ENCODE measurements at regions not wholly inside any gene's neighbourhood (a gene's known extent, or its start where the extent isn't known, plus 50 kb on each side); places are given as distances from the start of the nearest gene placed in this dataset.

DNA sequence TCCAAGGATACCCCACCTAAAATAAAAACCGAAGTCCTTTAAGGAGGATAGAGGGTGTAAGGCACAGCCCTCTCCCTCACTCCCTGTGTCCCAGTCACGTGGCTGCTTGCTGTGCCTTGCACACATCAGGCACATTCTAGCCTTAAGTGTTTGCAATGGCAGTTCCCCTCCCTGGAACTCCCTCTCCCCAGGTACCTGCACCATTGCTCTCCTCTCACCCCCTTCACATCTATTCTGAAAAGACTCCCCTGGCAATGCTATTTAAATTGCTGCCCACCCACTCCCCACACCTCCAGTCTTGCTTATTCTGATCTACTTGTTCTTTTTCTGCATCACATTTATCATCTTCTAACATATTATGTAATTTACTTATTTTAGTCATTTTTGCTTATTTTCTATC lies 91.6 kb upstream of the LNX1 start:
- no peak for DNase-seq

DNA sequence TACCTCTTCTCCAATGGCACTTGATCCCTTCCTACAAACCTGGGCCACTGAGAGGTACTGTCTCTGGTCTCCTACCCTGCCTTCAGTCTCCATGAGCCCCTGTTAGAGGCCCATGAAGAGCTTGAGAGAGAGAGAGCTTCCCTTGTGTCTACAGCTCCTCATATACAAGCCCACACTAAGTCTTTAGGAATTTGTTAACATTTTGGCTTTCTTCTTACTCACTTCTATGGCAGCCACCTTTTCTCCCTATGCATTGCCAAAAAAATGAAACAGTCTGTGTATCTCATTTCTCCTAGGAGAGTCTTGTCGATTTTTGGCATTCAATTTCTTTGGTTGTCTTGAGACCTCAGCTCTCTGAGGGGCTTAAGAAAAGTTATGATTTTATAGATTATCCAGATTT lies 90.9 kb upstream of the LNX1 start:
- DNase-seq: no peak

DNA sequence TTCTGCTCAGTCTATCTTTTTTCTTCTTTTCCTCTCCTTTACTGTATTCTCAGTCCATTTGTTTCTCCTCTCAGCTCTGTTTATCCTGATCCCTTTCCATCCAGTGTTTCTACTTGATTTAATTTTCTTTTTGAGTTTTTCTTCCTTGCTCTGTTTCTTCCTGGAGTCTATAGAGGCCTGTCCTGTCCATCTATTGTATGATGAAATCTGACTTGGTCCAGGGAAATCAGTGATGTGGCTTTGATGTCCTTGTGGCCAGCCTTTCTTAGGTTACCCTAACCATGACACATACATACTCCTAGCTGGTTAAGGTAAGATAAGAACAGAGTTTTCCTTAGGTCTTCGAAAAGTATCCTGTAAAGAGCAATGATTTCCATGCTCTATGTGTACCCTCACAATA lies 89.3 kb upstream of the LNX1 start:
- no peak for DNase-seq

DNA sequence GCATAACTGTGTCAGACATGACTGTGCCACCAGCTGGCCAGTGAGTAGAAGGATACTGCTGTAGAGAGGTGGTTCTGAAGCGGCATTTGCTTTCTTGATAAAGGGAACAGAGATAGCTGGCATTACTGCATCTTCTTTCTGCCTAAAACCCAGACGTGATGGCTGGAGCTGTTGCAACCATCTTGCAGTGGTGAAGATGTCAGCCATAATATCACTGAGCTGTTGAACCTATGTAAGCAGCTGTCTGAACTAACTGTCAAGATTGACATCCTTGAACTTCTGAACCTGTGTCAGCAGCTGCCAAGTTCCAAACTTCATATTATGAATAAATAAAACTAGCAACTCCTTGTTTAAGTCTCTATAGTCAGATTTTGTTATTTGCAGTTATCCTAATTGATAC lies 88.9 kb upstream of the LNX1 start:
- no peak for DNase-seq

DNA sequence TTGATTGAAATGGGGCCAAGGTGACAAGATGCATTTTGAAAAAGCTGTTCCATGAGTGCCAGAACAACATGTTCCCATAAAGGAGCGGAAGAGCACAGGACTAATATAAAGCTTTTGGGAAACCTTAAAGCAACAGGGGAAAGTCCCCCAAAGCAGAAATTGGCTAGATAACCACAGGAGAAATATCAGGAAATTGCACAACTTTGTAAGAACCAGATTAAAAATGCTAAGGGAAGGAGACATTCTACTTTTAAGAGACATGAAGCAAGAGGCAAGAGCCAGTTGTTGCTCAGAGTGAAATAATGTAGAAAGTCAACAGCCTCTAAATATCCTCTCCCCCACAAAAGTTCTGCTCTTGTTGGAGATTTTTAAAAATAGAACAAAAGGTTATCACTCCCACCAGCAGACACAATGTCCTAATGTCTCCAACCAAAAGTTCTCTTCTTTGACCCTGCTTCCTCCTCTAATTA lies 85.2 kb upstream of the LNX1 start:
- DNase-seq: no peak

DNA sequence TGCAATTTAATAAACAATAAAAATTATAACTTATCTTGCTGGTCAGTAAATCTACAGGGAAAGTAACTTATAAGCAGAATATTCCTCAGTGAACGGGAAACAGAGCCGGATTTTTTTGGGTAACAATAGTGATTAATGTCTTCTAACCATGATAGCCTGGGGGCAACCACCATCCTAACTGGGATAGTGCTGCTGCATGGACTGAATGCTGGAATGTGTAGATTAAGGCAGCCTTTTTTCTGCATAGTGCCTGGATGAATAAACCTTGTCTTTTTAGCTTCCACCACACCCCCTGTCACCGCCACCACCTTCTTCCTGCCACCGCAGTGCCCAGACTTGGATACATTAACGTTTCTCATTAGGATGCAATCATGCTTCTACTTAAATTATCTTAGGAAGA lies 83.6 kb upstream of the LNX1 start:
- DNase-seq: no peak

DNA sequence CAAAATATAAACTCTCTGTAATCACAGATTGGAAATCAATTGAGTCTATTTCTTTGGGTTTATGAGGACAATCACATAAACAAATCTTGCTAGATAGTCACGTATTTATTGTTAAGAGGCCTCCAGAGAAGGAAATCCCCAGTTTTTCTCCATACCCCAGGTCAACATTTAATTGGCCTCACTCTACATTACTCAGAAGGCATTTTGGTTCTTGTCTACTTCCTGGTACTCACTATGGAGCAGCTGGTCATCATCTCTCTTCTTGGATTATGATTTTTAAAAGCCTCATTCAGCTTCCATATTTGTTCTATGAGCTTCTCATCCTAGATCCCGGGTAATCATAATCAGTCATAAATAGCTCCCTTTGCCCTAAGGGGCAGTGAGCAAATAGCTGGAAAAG lies 81.6 kb upstream of the LNX1 start:
- DNase-seq: no peak

DNA sequence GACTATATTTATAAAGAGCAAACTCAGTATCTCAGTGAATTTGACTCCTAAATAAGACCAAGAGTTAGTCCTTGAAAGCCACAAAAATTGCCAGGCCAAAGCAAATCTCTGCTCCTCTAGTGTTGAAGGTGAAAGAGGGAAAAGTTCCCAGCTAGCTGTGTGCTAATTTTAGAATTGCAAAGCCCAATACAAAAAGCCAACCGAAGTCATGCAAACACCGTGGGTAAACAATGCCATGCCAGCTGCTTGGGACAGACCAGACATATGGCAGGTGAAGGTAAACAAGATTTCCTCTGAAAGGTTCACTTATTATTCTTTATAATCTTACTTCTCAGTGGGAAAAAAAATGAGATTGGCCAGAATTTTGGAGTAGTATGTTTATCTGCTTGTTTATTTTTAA lies 80.5 kb upstream of the LNX1 start:
- no peak for DNase-seq

DNA sequence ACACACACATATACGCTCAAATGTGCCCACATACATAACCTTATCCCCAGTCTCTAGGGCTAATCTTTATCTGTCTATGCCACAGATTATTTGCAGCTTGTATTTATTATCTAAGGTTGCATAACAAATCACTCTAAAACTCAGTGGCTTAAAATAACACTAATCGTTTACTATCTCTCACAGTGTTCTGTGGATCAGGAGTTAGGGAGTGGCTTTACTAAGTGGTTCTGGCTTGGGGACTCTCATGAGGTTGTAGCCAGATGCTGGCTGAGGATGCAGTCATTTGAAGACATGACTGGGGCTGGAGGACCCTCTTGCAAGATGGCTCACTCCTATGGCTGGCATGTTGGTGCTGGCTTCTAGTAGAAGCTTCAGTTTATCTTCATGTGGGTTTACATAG lies 68.5 kb upstream of the LNX1 start:
- no peak for DNase-seq

DNA sequence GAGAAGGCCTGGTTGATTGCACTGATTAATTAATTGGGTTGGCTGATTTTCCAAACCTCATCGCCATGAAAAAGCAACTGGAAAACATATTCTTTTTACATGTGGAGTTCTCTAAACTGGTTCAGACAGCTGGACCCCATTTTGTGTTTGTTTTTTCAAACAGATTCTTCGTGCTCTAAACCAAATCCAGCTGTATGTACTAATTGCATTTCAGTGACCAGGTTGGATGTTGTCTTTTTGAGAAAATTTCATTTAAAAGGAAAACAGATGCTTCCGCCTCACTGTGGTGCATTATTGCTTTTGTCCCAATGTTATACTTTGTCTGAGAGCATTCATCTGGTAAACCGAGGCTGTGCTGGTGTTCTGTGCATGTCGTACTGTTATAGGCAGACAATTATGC lies 67.8 kb upstream of the LNX1 start:
- no peak for DNase-seq

DNA sequence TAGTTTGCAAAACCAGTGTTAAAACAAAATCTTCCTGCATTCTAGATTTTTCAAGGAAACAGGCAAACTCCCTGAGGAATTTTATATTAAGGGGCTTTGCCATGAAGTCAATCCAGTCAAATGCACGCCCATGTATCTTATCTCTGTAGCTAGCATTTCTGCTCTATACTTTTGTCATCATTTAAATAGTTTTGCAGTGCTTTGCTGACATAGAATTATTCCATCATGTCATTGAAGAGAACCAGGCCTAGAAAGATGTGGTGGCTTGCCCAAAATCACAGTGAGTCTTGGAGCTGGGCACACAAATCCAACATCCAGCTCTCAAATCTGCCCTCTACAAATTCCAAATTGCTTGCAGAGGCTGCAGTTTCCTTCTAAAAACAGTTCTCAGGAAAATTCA lies 66.7 kb upstream of the LNX1 start:
- no peak for DNase-seq

DNA sequence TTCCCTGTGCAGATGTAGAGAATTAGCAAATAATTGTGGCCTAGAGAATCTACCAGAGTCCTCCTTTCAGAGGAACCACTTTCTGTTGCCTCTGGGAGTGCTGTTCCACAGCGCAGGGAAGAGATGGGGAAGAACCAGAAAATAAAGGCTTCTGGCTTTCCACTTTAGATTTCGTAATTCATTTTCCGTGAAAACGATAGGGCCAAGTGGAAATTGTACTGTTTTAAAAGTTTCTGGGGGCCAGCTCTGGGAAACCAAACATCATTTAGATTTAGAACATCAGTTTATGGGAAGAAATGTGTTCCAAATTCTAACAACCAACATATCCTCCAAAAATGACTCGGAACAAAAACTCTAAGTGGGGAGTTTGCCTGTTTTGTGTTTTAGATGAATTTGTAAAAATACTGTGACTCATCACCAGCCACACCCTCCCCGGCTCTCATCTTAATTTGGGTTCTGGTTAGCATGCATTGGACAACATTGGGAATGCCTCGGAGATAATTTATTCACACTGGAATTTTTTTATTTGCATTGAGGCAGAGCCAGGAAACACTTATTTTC lies 65.2 kb upstream of the LNX1 start:
- DNase-seq: no peak

DNA sequence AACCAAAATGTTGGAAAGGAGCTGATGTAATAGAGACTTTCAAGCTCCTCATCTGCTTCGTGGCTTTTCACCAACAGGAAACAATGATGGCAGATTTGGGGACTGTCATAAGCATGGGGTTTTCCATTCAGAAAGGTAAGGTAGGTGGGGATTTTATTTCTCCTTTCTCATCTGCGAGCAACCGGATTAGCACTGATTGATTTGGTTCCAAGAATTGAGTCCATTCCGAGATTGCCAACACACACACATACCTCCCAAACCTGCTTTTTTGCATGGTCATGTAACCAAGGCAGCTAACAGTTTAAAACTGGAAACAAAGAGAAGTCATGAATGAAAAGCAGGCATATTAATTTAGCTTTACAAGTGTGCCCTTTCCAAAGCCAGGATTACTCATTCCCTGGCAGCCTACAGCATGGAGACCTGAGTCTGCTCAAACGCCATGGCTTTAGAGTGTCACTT lies 63.0 kb upstream of the LNX1 start:
- DNase-seq: no peak

DNA sequence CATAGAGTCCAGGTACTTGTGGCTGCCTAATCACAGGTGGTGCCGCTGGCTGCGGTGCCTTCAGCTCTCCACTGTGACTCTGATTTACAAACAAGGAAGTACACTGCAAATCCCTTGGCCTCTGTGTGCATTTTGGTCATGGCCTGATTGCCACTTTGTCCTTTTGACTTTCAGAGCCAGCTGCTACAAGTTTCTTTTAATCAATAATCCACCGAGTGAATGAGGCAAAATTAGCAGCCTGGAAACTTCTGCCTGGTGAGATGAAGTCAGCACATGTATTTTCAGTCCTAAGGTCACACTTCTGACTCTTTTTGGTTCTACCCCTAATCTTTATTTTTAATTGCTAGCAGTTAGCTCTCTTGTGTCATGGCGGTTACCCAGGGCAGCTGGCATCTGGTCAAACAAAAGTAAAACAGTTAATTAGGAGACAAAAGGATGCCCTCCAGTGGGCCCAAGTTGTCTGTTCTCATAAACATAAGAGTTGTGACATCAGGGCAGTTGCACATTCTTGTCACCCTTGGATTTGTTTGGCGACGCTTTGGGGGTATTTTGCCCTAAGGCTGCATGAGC lies 62.3 kb upstream of the LNX1 start:
- no peak for DNase-seq

DNA sequence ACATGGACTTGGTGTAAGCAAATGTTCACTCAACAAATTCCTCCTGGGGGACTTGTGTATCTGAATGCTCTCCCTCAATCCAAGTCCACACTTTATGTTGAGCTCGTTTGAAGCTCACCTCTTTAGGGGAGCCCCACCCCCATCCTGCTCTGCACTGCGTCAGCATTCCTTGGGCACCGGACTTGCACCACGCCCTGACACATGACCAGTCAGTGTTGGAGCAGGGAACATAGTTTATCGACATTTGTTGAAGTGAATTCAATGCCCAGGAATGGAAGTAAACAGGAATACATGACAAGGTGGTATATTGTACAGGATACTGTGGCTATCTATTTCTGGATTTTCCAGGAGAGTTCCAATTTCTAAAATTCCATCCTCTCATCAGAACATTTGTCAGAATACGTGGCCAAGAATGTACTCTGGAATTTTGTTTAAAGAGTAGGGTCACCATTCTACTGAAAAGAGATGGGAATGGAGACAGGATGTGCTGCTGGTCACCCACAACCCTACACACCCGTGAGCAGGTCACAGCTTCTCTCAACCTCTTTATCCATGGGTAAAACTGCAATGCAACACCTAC lies 60.0 kb upstream of the LNX1 start:
- no peak for DNase-seq

DNA sequence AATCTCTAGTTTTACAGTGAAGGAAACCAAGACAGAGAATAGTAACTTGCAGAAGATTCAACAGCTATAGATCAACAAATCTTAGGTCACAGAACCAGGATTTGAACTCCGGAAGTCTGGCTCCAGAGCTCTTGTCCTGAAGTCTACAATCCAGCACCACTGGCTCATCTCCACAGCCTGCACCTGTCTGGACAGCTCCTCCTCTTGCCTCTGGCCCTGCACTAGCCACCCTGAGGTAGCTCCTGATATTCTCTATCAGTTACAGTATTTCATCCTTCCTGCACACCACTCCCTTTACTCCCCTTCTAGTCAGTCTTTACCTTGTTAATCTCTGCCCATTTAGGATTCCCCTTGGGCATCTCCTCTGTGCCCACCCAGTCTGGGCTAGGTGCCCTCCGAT lies 58.1 kb upstream of the LNX1 start:
- no peak for DNase-seq

DNA sequence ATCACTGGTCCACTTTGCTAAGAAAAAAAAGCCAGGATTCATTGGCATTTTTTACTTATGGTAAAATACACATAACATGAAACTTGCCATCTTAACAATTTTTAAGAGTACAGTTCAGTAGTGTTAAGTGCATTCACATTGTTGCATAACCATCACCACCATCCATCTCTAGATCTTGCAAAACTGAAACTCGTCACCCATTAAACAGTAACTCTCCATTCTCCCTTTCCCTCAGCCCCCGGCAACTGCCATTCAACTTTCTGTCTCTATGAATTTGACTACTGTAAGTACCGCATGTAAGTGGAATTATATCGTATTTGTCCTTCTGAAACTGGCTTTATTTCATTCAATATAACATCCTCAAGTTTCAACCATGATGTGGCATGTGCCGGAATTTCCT lies 56.3 kb upstream of the LNX1 start:
- no peak for DNase-seq

DNA sequence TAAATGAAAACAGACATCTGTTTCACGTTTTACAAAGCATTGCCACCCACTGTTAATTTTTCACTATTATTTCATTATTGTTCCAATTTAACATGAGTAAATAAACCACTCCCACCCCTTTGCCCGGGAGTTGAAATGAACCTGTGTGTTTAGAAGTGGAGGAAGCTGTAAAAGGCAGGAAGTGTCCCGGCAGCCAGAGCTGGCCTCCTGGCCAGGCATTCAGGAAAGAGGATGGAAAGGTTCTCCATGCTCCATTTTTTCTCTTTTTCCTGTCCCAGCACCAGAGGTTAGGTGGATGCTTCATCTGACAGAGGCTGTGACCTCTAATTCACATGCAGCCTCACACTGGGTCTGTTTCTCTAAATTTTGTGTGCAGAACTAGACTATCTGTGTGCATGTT lies 55.5 kb upstream of the LNX1 start:
- no peak for DNase-seq

DNA sequence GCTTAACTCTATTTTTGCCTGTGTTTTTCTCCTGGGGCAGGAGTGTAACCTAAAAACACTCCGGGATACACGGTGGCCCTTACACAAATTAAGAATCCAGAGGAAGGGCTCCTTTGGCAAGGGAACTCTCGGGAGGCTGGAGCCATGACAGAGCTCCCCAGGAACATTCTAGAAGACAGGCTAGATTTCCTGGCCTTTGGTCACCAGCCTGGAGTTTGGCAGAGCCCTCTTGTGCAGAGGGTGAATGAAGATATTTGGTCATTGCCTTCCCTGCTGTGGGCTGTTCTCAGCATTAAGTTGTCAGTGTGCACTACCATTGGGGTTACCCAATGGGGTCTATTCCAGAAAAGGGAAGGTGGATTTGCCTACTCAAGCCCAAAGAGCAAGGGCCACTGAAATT lies 53.8 kb upstream of the LNX1 start:
- no peak for DNase-seq

DNA sequence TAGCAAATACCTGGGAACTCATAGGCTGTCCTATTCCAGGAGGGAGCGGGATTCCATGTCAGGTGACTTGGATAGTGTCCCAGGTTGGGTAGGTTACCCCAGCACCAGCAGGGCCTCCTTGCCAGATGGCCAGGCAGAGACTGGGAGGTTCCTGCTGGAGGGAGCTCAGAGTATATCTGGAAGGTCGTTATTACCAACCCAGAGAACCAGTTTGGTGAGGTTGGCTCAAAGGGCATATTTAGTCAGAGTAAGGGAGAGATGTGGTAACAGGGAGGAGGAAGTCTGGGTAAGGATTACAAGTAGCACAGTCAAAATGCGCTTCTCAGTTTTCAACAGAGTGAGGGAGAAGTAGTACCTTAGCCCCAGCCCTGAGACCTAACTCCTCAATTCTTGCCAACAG lies 53.3 kb upstream of the LNX1 start:
- DNase-seq: no peak
